ELR (cell line): ENCODE measurements at regions not wholly inside any gene's neighbourhood (a gene's known extent, or its start where the extent isn't known, plus 50 kb on each side); places are given as distances from the start of the nearest gene placed in this dataset.

Source experiments
- DNase-seq: peaks from one replicate; pipeline ENCODE4 v3.0.0-alpha.2; 2015; ENCODE audit warnings: low read depth

GRCh38 chr14:22452330-22452729, 136.7 kb downstream of the DAD1 start:
- DNase-seq: no peak

- DNase-seq: no peak
These were observed 138.8 kb downstream of the DAD1 start for GRCh38 chr14:22450266-22450665.

GRCh38 chr14:22449600-22449905, 139.5 kb downstream of the DAD1 start:
- DNase-seq: no peak

GRCh38 chr14:22448905-22449599, 140.0 kb downstream of the DAD1 start:
- peak; percentile 23 for DNase-seq

- peak; percentile 3 for DNase-seq
These were observed 140.8 kb downstream of the DAD1 start for GRCh38 chr14:22448035-22448904.

GRCh38 chr14:22438742-22439141, 150.3 kb downstream of the DAD1 start:
- no peak for DNase-seq

- no peak for DNase-seq
These were observed 154.0 kb downstream of the DAD1 start for GRCh38 chr14:22434901-22435550.

- DNase-seq: no peak
These were observed 155.0 kb downstream of the DAD1 start for GRCh38 chr14:22434030-22434429.

GRCh38 chr14:22433069-22433468, 156.0 kb downstream of the DAD1 start:
- no peak for DNase-seq

- DNase-seq: peak; percentile 82
These were observed 156.6 kb downstream of the DAD1 start for GRCh38 chr14:22432348-22432976.

GRCh38 chr14:22429546-22430294, 159.3 kb downstream of the DAD1 start:
- DNase-seq: no peak

- DNase-seq: peak; percentile 33
These were observed 160.2 kb downstream of the DAD1 start for GRCh38 chr14:22428700-22429291.

- peak; percentile 22 for DNase-seq
These were observed 161.2 kb downstream of the DAD1 start for GRCh38 chr14:22427771-22428231.

- no peak for DNase-seq
These were observed 162.3 kb downstream of the DAD1 start for GRCh38 chr14:22426711-22427110.

GRCh38 chr14:22423958-22424357, 165.1 kb downstream of the DAD1 start:
- no peak for DNase-seq

- DNase-seq: no peak
These were observed 166.8 kb downstream of the DAD1 start for GRCh38 chr14:22422238-22422637.

- no peak for DNase-seq
These were observed 168.3 kb downstream of the DAD1 start for GRCh38 chr14:22420598-22421186.

- no peak for DNase-seq
These were observed 169.4 kb downstream of the DAD1 start for GRCh38 chr14:22419620-22420019.

GRCh38 chr14:22418631-22419030, 170.4 kb downstream of the DAD1 start:
- DNase-seq: no peak

GRCh38 chr14:22417914-22418313, 171.1 kb downstream of the DAD1 start:
- no peak for DNase-seq

- DNase-seq: no peak
These were observed 172.8 kb downstream of the DAD1 start for GRCh38 chr14:22416193-22416592.
